ENCODE measurements at regions not wholly inside any gene's neighbourhood (a gene's known extent, or its start where the extent isn't known, plus 50 kb on each side); places are given as distances from the start of the nearest gene placed in this dataset.

- no peak for DNase-seq
- H3K27me3 Mint-ChIP-seq (ENCODE audit: insufficient read depth, unreplicated experiment) = peaks cover 4% of the 10 kb centered on the region
- no peak overlapping the region for H3K4me3 ChIP-seq (ENCODE audit: low read depth, low read length)
- H3K36me3 ChIP-seq (ENCODE audit: control insufficient read depth, insufficient read depth, low read length) = no peaks in the 10 kb centered on the region
- H3K4me3 Mint-ChIP-seq (ENCODE audit: unreplicated experiment) = no peak overlapping the region
- H3K36me3 Mint-ChIP-seq (ENCODE audit: insufficient read depth, unreplicated experiment) = no peaks in the 10 kb centered on the region
- intact Hi-C loops (cut with micrococcal nuclease; ENCODE audit: unreplicated experiment) = no loop called here
- no TSS peak for BruUV-seq (replicated peaks)
- H3K4me1 Mint-ChIP-seq (ENCODE audit: low read depth, unreplicated experiment) = no peaks in the 10 kb centered on the region
- POLR2A ChIA-PET = no interaction called here
- no peak for TF ChIP-seq CTCF (IDR thresholded peaks at IDR 0.05; ENCODE audit: insufficient read depth in 1 of 2, low read depth in 1 of 2, low read length in 1 of 2, severe bottlenecking in 1 of 2, unreplicated experiment in 1 of 2)
- no peaks in the 10 kb centered on the region for H3K4me1 ChIP-seq
- CTCF ChIA-PET = no interaction called here
- H3K27ac Mint-ChIP-seq (ENCODE audit: unreplicated experiment) = no peak overlapping the region
- no peaks in the 10 kb centered on the region for H3K9me3 Mint-ChIP-seq (ENCODE audit: unreplicated experiment)
- no peaks in the 10 kb centered on the region for H3K9me3 ChIP-seq
- no peaks in the 10 kb centered on the region for H3K27me3 ChIP-seq (replicated peaks; ENCODE audit: control insufficient read depth, insufficient read depth, low read length)
Measured at GRCh38 chr6:147441751-147442150, 66.7 kb upstream of the SAMD5 start.

- CTCF ChIA-PET = no interaction called here
- no TSS peak for BruUV-seq (replicated peaks)
- Histone ChIP-seq H3K4me3 (ENCODE audit: low read depth, low read length) (no peak overlapping the region), H3K9me3 (no peaks in the 10 kb centered on the region), H3K36me3 (ENCODE audit: control insufficient read depth, insufficient read depth, low read length) (no peaks in the 10 kb centered on the region), H3K27me3 (replicated peaks; ENCODE audit: control insufficient read depth, insufficient read depth, low read length) (no peaks in the 10 kb centered on the region), H3K4me1 (no peaks in the 10 kb centered on the region)
- no peaks in the 10 kb centered on the region for H3K9me3 Mint-ChIP-seq (ENCODE audit: unreplicated experiment)
- no peaks in the 10 kb centered on the region for H3K4me1 Mint-ChIP-seq (ENCODE audit: low read depth, unreplicated experiment)
- TF ChIP-seq CTCF (IDR thresholded peaks at IDR 0.05; ENCODE audit: insufficient read depth in 1 of 2, low read depth in 1 of 2, low read length in 1 of 2, severe bottlenecking in 1 of 2, unreplicated experiment in 1 of 2) = no peak
- no peak overlapping the region for H3K27ac Mint-ChIP-seq (ENCODE audit: unreplicated experiment)
- POLR2A ChIA-PET = no interaction called here
- peak; percentile 24 to 48 for DNase-seq
- H3K36me3 Mint-ChIP-seq (ENCODE audit: insufficient read depth, unreplicated experiment) = no peaks in the 10 kb centered on the region
- peaks cover 4% of the 10 kb centered on the region for H3K27me3 Mint-ChIP-seq (ENCODE audit: insufficient read depth, unreplicated experiment)
- H3K4me3 Mint-ChIP-seq (ENCODE audit: unreplicated experiment) = peak overlapping the region; percentile 51
- intact Hi-C loops (cut with micrococcal nuclease; ENCODE audit: unreplicated experiment) = no loop called here
Measured at GRCh38 chr6:147447835-147448611, 60.5 kb upstream of the SAMD5 start.

GRCh38 chr6:147448775-147449174 lies 59.7 kb upstream of the SAMD5 start:
- H3K27ac Mint-ChIP-seq (ENCODE audit: unreplicated experiment) = no peak overlapping the region
- H3K9me3 ChIP-seq = no peaks in the 10 kb centered on the region
- BruUV-seq (replicated peaks) = no TSS peak
- no peak for DNase-seq
- H3K4me1 Mint-ChIP-seq (ENCODE audit: low read depth, unreplicated experiment) = no peaks in the 10 kb centered on the region
- CTCF ChIA-PET = no interaction called here
- no peaks in the 10 kb centered on the region for H3K9me3 Mint-ChIP-seq (ENCODE audit: unreplicated experiment)
- POLR2A ChIA-PET = no interaction called here
- no peaks in the 10 kb centered on the region for H3K36me3 Mint-ChIP-seq (ENCODE audit: insufficient read depth, unreplicated experiment)
- intact Hi-C loops (cut with micrococcal nuclease; ENCODE audit: unreplicated experiment) = no loop called here
- no peaks in the 10 kb centered on the region for H3K27me3 ChIP-seq (replicated peaks; ENCODE audit: control insufficient read depth, insufficient read depth, low read length)
- H3K4me1 ChIP-seq = no peaks in the 10 kb centered on the region
- no peaks in the 10 kb centered on the region for H3K36me3 ChIP-seq (ENCODE audit: control insufficient read depth, insufficient read depth, low read length)
- peak overlapping the region; percentile 51 for H3K4me3 Mint-ChIP-seq (ENCODE audit: unreplicated experiment)
- H3K4me3 ChIP-seq (ENCODE audit: low read depth, low read length) = no peak overlapping the region
- peaks cover 4% of the 10 kb centered on the region for H3K27me3 Mint-ChIP-seq (ENCODE audit: insufficient read depth, unreplicated experiment)
- TF ChIP-seq CTCF (IDR thresholded peaks at IDR 0.05; ENCODE audit: insufficient read depth in 1 of 2, low read depth in 1 of 2, low read length in 1 of 2, severe bottlenecking in 1 of 2, unreplicated experiment in 1 of 2) = no peak

All from Caco-2 (cell line).